HL-60/S4 (cell line): ENCODE measurements at regions not wholly inside any gene's neighbourhood (a gene's known extent, or its start where the extent isn't known, plus 50 kb on each side); places are given as distances from the start of the nearest gene placed in this dataset.

ENCODE experiments used
- in situ Hi-C: fragments of 300-500 bp; cut with MboI; formaldehyde crosslinking; loops from 2 replicates; pipeline ENCODE4 v1.14.3; 2022; ENCODE audit warnings: low sequenced_read_pairs

- in situ Hi-C loops: no loop called here
These were observed 224.2 kb downstream of the BCL11A start for GRCh38 chr2:60329225-60329624.

DNA sequence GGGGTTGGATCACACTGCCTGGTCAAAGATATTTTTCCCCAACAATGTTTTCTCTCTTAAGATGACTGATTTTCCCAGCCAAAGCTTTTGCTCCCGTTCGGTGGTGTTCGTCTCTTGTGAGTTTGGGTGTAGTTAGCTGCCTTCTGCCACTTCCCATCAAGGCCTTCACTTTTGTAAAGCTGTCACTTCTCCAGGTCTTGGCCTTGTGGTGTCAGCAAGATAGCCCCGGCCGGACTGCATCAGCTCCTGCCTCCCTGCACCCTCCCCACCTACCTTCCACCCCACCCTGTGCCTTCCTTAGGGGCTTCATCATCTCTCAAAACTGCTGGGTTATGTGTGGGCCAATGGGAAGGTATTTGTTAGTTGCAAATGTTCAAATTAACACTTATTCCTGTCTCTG is 228.9 kb downstream of the BCL11A start:
- in situ Hi-C loops: no loop called here

DNA sequence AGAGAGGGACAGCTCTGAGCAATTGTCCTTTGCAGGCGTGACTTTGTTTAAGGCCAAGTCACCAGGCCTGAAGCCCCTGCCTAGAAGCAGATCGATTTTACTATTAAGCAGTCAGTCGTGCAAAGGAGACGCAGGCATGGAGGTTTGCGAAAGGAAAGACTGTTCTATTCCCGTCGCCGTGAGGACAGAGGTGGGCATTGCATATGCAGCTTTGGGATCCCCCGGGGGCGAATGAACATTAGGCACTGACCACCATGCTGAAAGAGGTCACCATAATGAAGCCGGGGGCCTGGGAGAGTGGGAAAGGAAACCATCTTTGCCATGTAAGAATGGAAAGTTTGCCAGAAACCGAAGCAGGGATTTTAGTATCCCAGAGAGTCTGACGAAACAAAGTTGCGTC is 231.6 kb downstream of the BCL11A start:
- in situ Hi-C loops: no loop called here

DNA sequence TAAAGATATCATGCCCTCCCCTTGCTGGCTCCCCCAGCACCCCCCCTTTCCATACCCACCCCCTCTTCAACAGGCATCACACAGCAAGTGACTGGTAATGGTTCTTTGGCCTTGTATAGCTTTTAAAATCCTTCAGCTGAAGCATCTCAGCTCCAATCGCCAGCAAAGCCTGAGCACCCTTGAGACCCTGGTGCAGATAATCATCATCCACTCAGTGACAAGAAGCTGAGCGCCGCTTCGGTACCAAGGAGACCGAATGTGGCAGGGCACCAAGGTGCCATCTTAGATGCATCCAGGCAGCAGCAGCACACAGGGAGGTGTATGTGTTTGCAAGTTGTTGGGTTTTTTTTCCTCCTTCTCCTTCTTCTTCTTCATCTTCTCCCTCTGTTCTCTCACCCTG is 232.7 kb downstream of the BCL11A start:
- in situ Hi-C loops: no loop called here

GRCh38 chr2:60319031-60319547 is 234.4 kb downstream of the BCL11A start:
- in situ Hi-C loops: no loop called here

DNA sequence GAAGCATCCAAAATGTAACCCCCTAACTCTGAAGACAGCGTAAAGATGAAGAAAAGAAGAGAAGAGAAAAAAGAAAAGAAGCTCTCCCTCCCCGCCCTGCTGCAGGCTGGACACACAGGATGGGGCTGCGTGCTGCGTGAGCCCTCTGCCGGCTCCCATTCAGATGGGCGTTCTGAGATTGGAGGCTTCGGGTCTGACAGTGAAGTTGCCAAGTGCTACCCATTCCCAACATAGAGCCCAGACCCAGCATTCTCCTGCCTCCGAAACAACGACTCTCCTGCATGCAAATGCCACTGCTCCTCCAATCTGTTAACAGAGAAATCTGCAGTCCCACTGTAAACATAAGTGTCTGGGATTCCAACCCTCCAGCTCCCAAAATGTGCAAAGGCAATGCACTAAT is 234.9 kb downstream of the BCL11A start:
- in situ Hi-C loops: no loop called here

GRCh38 chr2:60317844-60318243 is 235.6 kb downstream of the BCL11A start:
- in situ Hi-C loops: no loop called here

DNA sequence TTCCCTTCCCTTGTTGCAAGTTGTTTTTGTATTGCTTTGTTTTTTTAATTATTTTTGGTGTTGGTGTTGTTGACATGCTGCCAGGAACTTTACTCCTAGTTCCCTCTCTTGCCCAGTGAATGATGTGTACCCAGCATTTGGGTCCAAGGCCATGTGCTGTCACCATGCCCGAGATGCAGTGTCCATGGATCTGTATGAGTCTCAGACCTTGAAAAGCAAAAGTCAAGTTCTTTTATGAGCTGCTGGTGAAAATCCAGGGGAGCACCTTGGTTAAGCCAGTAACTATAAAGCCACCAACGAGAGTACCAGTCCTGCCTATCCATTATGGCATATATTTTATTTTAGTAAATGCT is 236.4 kb downstream of the BCL11A start:
- in situ Hi-C loops: no loop called here

DNA sequence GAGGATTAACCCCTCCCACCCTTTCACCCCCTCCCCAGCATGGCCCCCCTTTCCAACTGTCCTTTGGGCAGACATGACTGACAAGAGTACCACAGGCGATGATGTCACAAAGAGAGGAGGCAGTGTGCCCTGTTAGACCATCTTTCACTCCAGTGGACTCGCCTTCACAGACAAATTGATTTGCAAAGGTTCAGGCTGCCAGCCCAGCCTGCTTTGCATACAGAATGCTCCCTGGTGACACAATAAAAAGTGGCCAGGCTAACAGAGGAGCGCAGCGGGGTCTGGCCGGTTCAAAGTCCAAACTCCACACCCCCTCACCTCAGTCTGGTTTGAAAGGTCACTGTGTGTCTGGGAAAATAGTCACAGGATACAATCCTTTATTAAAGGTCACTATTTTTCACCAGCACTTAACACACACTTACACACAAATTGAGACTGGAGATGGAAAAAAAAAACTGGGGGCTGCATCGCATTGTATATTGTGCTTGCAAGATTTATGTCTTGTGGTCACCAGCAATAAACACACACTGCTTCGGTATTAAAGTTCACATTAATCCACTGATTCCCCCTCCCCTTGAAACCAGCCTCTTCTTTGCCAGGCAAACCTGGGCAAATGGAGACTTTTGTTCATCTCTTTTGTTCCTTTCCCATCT is 236.9 kb downstream of the BCL11A start:
- in situ Hi-C loops: no loop called here

DNA sequence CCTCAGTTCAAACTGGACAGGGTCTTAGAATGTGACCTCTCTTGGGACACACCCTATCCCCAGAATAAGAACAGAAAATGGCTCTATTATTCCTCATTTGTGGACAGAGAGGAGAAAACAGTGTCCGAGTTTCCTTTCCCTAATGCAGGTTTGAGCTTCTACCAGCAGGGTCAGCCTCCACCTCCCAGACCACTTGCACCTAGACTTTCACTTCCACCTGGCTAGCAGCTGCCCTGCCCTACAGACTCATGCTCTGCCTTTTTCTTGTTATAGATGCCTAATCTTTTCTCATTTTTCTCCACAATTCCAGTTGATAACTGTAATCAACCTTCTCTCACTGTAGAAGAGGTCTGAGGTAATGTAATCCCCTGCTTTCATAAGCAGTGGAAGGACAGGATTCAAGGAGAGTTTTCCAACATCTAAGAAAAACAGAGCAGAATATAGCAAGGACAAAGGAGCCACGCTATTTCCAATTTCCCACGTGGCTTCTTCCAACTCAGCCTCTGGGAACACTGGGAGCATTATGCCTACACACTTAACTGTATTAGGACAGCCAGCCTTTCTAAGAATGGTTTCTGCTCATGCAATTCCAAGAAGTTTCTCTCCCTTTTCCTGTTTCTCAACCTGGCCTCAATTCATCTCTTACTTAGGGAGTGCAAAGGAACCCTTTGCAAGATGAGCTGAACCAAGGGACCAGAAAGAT is 239.8 kb downstream of the BCL11A start:
- in situ Hi-C loops: no loop called here

GRCh38 chr2:60312618-60313017 is 240.8 kb downstream of the BCL11A start:
- in situ Hi-C loops: no loop called here

DNA sequence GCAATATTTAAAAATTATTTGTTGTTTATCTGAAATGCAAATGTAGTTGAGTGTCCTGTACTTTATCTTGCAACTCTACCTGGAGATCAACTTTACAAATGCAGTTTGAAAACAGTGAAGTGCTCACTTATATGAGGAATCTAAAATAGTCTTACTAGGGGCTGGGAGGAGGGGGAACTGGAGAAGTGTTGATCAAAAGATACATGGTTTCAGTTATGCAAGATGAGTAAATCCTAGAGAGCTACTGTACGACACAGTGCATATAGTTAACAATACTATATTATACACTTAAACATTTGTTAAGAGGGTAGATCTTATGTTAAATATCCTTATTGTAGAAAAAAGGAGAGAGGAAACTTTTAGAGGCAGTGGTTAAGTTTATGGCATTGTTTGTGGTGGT is 241.9 kb downstream of the BCL11A start:
- in situ Hi-C loops: no loop called here

DNA sequence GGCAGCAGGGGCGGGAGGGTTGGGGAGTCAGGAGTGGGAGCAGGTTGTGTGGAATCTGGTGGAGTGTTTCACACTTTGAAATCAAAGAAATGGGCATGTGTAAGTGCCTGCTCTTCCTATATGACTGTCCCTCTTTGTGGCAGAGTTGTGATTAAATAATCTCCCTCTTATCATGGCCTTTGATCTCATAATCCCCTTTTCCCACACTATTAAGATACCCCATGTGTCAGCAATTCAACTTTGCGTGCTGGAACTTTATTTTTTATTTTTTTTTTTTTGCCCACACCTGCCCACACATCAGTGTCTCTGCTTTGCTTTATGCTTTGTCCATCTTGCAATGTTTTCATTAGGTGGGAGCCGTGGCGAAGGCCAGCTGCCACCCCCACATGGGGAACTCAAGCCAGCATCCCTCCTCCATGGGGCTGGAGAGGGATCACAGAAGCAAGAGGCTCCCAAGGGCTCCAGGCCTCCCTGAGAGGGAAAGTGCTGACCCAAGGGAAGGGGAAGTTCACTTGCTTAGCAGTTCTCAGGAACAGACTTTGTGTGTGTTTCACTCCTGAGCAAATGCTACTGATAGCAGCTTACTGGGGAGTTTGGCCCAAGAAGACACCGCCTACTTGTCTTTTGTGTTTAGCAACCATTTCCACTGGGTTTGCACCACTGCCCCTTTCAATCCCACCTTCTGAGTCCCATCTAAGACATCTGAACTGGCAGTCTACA is 243.4 kb downstream of the BCL11A start:
- in situ Hi-C loops: no loop called here

GRCh38 chr2:60309336-60309735 is 244.1 kb downstream of the BCL11A start:
- in situ Hi-C loops: no loop called here

- in situ Hi-C loops: no loop called here
These were observed 247.1 kb downstream of the BCL11A start for GRCh38 chr2:60306267-60306861.

DNA sequence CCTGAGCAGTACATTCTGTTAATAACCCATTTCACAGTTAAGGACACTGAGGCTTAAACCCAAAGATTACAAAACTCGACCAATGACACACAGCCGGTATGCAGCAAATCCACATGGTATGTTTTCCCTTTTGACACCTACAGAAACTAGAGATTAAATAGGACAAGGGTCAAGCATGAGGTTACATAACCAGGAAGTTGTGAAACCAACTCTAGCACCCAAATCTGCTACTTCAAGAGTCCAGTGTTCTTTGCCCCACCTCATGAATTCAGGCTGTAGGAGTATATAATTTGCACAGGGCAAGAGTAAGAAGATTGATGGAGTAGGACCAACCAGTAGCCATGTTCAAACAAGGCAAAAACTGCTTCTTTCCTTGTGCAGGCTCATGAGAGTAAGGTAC is 249.8 kb downstream of the BCL11A start:
- in situ Hi-C loops: no loop called here

GRCh38 chr2:60302377-60303126 is 250.9 kb downstream of the BCL11A start:
- in situ Hi-C loops: no loop called here

- in situ Hi-C loops: no loop called here
These were observed 251.7 kb downstream of the BCL11A start for GRCh38 chr2:60301726-60302125.

- in situ Hi-C loops: no loop called here
These were observed 254.3 kb downstream of the BCL11A start for GRCh38 chr2:60299179-60299578.

GRCh38 chr2:60298006-60298696 is 255.3 kb downstream of the BCL11A start:
- in situ Hi-C loops: no loop called here
